Activated CD4-positive, CD25-positive, alpha-beta regulatory T cell (primary cell): ENCODE measurements at regions not wholly inside any gene's neighbourhood (a gene's known extent, or its start where the extent isn't known, plus 50 kb on each side); places are given as distances from the start of the nearest gene placed in this dataset.

ENCODE experiments used
- DNase-seq, 4 experiments: peaks; one replicate each; lab custom pipeline; 2025; lab: John Stamatoyannopoulos, UW

DNA sequence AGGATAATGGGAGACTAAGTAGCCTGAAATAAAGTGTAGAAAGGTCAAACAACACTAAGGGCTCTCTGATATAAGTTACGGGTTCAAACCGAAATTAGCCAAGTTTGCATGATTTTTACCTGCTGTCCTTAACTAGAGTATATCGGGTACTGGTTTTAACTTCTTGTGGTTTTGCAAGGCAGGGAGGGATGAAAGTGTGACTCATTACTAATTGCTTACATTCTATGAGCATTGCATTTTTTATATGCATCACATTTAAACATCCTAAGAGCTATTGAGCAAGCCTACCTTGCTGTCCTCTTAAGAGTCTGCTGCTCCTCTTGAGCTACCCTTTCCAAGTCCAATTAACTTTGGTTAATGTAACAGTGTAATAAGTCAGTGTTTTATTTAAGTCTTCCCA lies 415.4 kb downstream of the SLITRK5 start:
- DNase-seq = no peak

DNA sequence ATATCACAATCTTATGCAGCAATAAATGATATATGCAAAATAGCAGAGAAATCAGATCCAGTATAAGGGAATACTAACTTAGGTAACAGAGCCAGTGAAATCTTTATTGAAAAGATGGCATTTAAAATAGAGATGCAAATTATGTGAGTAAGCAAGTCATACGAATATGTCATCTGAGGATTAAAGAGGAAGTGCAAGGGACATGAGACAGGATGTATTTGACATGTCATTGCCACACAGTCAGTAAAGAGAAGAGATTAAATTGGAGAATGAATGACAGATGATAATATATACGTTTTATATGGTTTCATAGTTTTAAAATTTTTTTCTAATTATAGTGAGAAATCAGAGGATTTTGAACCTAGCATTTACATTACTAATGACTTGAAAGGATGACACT lies 426.4 kb downstream of the SLITRK5 start:
- DNase-seq = no peak

DNA sequence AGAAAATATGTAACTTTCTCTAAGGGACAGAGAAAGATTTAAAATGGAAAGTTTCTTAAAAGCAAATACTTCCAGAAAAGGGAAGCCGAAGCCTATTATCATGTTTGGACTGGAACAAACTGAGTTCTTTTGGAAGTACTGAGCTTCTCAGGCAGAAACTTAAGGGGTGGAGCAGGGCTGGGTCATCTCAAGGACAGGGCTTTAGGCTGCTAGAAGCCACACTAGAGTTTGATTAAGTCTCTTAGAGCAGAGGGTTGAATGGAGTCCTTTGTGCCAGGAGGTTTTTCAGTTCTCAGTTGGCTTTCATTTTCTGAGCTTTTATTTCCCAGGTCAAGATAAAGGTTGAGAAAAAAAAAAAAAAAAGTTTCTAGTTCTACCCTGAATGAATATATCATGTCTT lies 432.7 kb downstream of the SLITRK5 start:
- DNase-seq = no peak

DNA sequence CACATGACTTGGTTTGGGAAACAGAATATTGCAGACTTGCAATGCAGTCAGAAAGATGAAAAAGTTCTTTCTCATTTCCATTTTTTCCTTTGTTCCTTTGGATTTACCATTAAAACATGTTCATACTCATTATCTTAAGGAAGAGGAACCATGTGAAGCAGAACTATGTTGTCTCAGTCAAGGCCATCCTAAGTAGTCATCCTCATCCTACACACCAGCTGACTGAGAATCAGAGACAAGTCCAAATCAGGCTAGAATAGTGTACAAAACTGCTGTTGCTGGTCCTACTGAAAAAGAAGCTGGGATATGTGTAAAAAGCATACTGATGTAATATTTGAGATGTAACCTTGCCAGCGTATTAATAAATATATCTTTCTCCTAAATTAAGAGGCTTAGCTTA lies 433.4 kb downstream of the SLITRK5 start:
- no peak for DNase-seq

DNA sequence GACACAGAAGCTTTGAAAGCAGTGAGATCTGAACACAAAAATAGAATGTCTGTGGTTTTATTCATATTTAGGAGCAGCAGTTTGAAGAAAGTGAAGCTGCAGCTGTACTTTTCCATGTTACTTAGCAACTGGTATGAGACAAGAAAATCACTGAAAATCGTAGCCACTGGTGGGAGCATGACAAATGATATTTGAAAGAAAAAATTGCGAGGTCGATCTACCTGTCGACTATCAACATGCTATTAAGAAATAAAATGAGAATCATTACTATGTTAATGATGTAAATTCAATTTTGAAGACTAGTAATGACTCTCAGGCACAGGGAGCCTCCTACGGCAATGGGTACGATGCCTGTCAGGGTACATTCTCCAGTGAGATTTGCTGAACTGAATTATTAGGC lies 436.4 kb downstream of the SLITRK5 start:
- DNase-seq = no peak

DNA sequence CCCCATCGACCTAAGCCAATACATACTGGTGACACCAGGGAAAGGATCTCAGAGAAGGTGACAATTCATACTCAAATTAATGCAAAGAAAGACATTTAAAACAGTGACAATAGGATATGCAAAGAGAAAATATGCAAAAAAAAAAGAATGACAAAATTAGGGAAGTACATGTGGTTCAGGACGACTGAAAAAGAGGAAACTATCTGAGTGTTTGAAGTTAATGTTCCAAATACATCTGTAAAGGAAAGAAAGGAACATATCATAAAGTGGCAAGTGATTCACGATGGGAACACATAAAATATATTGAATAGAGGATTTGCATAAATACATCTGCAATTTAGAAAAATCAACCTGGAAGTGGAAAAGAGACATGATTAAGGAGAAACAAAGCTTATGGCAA lies 441.4 kb downstream of the SLITRK5 start:
- no peak for DNase-seq

DNA sequence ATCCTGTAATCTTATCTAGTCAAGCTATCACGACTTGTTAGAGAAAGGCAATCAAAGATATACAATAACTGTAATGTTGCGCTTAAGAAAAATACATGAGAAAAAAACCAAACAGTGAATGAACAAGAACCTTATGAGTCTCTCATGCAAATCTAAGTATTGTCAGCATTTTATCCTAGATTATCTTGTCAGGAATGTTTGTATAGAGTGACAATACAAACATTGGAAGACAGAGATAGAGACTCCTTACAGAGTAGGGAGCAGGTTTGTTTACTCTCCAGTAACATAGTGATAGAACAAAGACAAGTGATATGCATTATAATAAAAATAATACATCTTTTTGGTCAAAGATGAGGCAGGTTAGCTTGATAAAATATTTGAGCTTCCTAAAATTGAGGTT lies 444.8 kb downstream of the SLITRK5 start:
- DNase-seq = no peak

DNA sequence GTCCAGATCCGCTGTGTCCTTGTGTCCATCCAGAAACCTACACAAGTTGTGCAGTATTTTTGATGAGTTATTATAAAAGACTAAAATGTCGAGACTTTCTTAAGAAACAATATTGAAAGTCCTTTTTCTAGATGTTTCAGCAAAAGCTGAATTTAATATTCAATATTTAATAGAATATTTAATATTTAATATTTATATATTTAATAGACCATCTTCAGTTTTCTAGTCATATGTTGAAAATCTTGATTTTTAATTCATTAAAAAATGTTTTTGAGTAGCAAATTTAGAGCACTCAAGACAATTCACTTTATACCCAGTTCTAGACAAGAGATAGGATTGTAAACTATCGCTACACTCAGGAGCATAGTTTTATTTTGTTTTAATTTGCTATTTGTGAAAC lies 447.8 kb downstream of the SLITRK5 start:
- no peak for DNase-seq

DNA sequence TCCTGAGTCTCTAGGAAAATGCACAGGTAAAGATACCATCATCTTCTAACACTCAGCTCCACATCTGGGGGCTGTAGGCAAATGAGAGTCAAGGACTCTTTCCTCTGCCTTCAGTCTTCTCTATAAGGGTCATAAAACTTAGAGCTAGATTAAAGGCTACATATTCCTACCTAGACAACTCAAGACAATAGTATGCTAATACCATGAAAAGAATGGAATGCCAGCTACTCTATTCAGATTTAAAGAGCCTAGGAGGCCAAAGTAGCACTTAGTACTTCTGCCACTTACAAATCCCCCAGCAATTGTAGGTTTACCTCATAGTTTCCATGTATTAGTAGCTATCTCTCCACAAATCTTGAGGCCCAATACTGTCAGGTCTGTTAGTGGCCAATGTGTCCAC lies 453.0 kb downstream of the SLITRK5 start:
- DNase-seq = no peak

DNA sequence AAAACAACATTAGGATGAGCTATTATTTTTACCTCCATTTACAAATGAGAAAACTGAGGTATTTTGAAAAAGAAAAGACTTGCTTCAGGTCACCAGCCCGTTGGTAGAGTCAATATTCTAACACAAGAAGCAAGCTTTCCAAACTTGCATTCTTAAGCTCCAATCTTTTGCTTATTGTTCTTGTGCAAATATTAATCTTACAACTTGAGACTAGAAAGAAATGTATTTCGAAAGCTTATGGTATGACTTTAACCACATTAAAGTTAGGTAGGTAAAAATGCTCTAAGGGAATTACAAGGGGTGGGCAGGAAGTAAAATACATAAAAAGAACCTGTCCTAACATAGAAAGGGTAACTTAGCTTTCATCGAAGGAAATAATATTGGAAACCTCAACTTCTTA lies 453.9 kb downstream of the SLITRK5 start:
- no peak for DNase-seq

DNA sequence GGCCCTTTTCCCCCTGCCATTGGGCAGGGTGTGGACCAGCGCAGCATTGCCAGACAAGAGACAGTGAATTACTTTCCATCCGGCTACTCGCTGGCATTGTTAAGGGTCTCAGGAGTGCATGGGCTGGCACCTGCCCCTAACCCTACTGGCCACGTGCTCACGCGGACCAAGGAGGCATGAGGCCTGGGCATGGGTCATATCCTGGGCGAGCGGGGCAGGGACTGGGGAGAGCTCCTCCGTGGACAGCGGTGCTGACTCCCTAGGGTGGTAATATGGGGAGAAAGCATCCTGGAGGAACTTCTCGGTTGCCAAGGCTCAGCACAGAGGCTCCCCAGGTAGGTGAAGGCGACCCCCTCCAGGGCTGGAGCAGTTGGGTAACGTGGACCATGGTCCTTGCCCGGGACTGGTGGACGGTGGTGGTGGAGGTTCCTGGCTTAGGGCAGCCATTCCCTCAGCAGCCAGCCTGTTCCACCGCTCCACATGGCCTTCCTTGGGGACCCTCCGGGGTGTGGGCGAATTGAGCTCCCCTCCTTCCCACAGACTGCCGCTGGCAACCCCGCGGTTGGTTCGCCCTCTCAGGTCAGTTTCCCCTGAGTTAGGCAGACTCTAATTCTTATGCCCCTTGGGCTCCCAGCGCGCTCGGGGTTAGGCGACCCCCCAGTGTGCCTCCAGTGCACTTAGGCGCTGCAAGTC lies 465.1 kb downstream of the SLITRK5 start:
- no peak for DNase-seq

DNA sequence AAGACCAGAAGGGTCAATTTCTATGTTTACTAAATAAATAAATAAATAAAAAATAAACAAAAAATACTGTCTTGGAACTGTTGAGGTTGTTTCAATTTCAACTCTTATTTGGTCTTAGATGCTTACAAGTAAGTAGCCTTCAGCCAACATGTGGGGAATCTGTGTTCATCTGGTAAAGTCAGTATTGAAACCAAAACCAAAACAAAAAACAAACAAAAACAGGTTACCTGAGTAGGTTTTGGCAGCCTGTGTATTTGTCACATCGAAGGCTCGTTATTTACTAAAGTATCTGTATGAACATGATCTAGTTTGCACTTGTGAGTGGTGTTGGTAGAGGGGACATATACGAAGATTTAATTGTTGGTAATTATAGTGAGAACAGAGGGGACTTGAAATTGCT lies 471.5 kb downstream of the SLITRK5 start:
- DNase-seq = no peak

DNA sequence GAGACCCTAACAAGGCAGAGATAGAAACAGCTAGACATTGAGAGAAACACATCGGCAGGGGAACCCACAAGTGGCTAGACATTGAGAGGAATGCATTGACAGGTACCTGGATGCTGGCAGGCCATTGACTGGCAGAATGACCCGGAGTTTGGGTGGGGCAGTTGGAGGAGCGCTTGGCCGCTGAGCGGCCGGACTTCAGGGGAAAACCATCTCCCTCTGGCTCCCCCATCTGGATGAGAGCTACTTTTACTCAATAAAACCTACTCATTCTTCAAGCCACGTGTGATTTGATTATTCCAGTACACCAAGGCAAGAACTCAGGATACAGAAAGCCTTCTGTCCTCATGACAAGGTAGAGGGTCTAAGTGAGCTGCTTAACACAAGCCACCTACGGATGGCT lies 473.4 kb downstream of the SLITRK5 start:
- no peak for DNase-seq

DNA sequence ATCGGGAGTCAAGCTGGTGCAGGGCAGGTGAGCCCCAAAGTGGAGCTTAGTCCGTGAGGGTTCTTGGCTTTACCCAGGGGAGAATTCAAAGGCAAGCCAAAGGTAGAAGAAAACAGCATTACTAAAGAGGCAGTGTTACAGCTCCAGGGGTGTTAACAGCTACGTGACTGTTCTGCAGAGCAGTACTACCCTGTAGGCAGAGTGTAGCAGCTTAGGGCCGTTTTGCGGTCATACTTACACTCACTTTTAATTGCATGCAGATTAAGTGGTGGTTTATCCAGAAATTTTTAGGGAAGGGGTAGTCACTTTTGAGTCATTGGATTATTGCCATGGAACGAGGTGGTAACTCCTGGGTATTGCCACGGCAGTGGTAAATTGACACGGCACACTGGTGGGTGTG lies 482.2 kb downstream of the SLITRK5 start:
- DNase-seq = no peak

DNA sequence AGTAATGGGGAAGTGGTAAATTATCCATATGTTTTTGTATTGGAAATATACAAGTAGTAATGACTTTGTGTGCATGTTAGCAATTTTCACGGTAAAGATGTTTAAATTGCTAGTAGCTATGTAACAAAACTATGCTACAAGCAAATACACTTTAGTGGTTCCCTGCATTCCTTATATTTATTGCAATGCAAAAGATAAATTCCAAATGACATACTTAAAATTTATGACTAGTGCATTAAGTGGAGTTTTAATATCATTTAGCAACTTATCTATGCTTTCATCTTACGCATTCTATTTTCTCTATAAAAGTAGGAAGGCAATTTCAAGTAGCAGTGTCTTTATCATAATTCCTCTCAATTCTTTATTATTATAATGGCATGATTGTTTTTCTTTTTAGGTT lies 482.8 kb downstream of the SLITRK5 start:
- DNase-seq = no peak

DNA sequence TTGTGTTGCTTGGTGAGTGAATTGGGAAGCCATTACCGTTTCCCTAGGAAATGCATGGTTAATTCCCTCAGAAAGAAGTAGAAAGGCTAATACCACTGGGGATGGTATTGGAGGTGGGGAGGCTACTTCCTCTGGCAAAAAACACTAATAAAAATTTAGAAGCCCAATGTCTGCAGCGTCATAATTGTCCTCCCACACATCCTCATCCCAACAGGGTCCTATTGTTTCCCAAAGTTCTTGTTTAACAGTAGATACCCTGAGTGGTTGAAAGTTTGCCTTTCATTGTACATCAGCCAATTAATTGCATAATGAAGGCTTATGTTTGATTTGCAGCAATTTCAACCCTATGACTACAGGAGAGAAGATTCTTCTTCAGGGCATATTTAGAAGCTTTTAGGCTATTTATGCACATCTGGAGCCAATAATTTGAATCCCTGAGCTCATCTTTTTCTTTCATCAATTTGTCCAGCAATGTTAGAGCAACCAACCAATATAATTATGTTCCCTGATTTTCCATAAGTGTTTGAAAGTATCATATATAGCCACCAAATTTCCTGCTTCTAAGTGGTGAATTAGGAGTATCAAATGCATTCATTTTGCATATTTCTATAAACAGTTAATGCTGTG lies 491.0 kb downstream of the SLITRK5 start:
- DNase-seq = no peak

DNA sequence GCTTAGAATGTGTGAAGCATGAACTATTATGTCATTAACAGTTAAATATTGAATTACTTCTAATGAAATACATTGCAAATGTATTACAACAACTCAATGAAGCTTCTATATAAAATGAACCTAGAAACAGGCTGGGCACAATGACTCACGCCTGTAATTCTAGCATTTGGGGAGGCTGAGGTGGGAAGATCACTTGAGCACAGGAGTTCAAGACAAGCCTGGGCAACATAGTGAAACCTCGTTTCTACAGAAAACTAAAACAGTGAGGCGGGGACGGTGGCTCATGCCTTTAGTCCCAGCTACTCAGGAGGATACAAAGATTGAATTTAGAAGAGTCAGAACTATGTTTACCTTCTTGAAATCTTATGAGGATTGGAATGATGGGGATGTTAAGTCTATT lies 505.1 kb downstream of the SLITRK5 start:
- DNase-seq = no peak

DNA sequence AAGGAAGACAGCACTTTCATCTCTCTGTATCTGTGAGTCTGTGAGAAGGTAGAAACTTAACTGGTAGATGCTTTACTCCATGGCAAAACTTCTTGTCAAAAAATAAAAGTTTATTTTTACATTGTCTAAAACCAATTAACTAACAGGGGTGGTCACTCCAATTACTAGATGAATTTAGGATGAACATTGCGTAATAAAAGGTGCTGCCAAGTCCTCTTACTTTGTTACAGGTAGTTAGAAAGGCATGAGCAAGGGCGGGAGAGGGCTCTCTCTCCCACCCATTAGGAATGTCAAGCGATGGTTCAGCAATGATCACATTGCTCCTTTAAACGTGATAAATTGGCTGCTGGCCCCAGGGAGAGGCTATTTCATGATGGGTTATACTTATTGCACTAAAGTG lies 512.3 kb downstream of the SLITRK5 start:
- DNase-seq = no peak

DNA sequence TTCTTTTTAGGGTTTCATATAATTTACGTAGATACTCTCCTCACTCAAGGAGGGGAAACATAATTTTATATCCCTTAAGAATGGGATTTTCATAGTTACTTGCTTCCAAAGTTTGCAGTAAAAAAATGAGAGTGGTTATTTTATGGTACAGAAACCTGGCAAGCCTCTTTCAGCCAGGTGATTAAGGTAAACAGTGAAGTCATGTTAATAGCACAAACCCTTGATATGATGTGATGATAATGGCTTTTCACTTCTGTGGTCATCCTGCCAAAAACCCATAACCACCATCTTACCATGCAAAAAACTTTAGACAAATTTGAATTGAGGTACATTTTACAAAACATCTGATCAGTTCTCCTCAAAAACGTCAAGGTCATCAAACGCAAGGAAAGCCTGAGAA lies 517.8 kb downstream of the SLITRK5 start:
- DNase-seq = no peak

DNA sequence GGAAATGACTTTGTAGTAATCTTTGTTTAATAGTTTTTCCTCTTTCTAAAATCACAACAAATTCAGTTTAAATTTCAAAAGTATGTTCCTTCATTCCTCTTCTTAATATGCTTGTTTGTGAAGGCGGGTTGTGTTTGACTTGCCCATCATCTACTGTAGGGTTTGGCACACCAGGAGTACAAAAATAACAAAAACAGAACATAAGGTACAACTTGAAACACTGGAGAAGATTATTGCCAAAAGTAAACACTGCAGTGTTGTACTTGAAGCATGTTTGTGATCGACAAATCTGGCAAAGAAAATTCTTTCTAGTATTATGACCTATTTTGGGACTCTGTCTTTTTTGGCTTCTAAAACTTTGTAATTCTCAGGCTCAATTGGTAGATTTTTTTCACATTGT lies 518.6 kb downstream of the SLITRK5 start:
- no peak for DNase-seq

DNA sequence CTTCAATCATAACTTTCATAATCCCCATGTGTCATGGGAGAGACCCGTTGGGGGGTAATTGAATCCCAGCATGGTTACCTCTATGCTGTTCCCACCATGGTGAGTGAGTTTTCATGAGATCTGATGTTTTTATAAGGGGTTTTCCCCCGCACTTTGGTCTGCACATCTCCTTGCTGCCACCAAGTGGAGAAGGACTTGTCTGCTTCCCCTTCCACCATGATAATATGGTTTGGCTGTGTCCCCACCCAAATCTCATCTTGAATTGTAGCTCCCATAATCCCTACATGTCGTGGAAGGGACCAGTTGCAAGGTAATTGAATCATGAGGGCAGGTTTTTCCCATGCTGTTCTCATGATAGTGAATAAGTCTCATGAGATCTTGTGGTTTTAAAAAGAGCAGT lies 524.9 kb downstream of the SLITRK5 start:
- no peak for DNase-seq

DNA sequence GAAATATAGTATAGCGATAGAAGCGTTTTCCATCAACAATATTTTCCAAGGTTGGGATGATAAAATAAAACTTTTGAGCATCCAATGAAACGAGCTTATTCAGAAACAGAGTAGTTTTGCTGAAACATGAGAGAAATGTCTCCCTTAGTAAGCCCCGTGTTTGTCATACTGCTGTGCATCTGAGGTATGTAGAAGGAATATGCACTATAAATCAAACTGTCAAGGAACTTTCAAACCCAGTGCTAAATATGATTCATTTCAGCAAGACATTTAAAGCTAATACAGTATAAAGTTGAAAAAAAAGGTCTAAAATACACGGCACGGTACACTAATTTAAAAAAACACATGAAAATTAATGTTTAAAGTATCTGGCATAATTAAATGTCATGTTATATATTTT lies 546.2 kb downstream of the SLITRK5 start:
- no peak for DNase-seq

DNA sequence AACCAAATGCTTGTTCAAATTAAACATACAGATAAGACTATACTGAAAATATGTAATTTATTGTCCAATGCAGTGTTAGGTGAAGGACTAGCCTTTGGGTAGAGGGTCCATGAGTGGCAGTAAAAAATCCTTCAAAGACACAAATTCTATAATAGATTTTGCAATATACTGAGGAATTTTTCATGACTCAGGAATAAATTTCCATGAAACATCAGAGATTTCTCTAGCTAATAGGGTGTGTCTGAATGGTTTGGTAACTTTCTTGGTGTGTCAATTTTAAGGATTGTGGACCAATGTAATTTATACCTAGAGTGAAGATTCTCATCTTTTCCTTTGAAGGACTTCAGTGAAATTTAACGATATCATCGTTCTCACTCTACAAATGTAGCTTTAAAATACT lies 546.7 kb downstream of the SLITRK5 start:
- no peak for DNase-seq

DNA sequence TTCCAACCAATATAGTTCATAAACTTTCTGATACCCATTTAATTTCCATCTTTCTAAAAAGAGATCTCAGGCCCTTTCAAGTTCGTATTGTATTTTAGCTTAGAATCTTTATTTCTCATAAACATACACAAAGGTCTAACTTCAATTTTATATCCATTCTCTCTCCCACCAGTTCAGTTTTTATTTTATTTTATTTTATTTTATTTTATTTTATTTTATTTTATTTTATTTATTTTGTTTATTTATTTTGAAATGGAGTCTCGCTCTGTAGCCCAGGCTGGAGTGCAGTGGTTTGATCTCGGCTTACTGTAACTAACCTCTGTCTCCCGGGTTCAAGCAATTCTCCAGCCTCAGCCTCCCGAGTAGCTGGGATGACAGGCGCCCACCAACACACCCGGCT lies 552.8 kb downstream of the SLITRK5 start:
- no peak for DNase-seq
